CD8-positive, alpha-beta memory T cell (primary cell): ENCODE measurements at regions not wholly inside any gene's neighbourhood (a gene's known extent, or its start where the extent isn't known, plus 50 kb on each side); places are given as distances from the start of the nearest gene placed in this dataset.

Experiments used
- CTCF ChIA-PET: fragments of 350-600 bp; sonication (Branson Sonifier 250); formaldehyde crosslinking; loops from one replicate; lab custom pipeline; 2021; ENCODE audit warnings: antibody characterized with exemption; lab: Charles Lee
- POLR2A ChIA-PET: fragments of 350-600 bp; sonication (Branson Sonifier 250); formaldehyde crosslinking; loops from one replicate; lab custom pipeline; 2021; ENCODE audit warnings: antibody characterized with exemption; lab: Charles Lee
- DNase-seq, 5 donors: peaks; one replicate each; pipeline versions ENCODE4 v3.0.0 to v3.0.0-alpha.2; 2020 to 2022; ENCODE audit warnings: mixed read lengths in 1 of 5
- H3K27ac ChIP-seq: one replicate; pipeline ENCODE4 v1.7.0; 2013; ENCODE audit warnings: low read depth, mild to moderate bottlenecking, low read length, moderate library complexity
- H3K27me3 ChIP-seq: 2 replicates; pipeline ENCODE4 v1.7.0; 2013; ENCODE audit warnings: low read length, mild to moderate bottlenecking; ENCODE audit not compliant: insufficient read depth, poor library complexity, severe bottlenecking
- H3K36me3 ChIP-seq: 2 replicates; pipeline ENCODE4 v1.7.0; 2013; ENCODE audit warnings: mild to moderate bottlenecking, low read length, moderate library complexity; ENCODE audit not compliant: insufficient read depth
- H3K4me1 ChIP-seq: 2 replicates; pipeline ENCODE4 v1.7.0; 2013; ENCODE audit warnings: mild to moderate bottlenecking, low read length, moderate library complexity; ENCODE audit not compliant: insufficient read depth
- H3K4me3 ChIP-seq: 2 replicates; pipeline ENCODE4 v1.7.0; 2013; ENCODE audit warnings: mild to moderate bottlenecking, low read length
- H3K9me3 ChIP-seq: 2 replicates; pipeline ENCODE4 v1.7.0; 2013; ENCODE audit warnings: mild to moderate bottlenecking, low read length
- H3K27ac Mint-ChIP-seq, 8 donors: one replicate each; pipeline ENCODE4 v1.8.0; 2020 to 2021; ENCODE audit warnings: mixed read lengths in 8 of 8, mild to moderate bottlenecking in 6 of 8, inconsistent platforms in 3 of 8, moderate library complexity in 3 of 8
- H3K27me3 Mint-ChIP-seq, 2 donors: one replicate each; pipeline ENCODE4 v1.8.0; 2020 to 2021; ENCODE audit warnings: mixed read lengths in 2 of 2, mild to moderate bottlenecking in 1 of 2, moderate library complexity in 1 of 2
- H3K36me3 Mint-ChIP-seq, 3 donors: one replicate each; pipeline ENCODE4 v1.8.0; 2020 to 2021; ENCODE audit warnings: mixed read lengths in 3 of 3, inconsistent platforms in 1 of 3, mild to moderate bottlenecking in 1 of 3
- H3K4me1 Mint-ChIP-seq, 3 donors: one replicate each; pipeline ENCODE4 v1.8.0; 2020 to 2021; ENCODE audit warnings: mixed read lengths in 3 of 3, inconsistent platforms in 1 of 3, mild to moderate bottlenecking in 1 of 3
- H3K4me3 Mint-ChIP-seq, 7 donors: one replicate each; pipeline ENCODE4 v1.8.0; 2020 to 2021; ENCODE audit warnings: mixed read lengths in 7 of 7, mild to moderate bottlenecking in 6 of 7, moderate library complexity in 4 of 7, inconsistent platforms in 2 of 7
- H3K9me3 Mint-ChIP-seq, 5 donors: one replicate each; pipeline ENCODE4 v1.8.0; 2020 to 2022; ENCODE audit warnings: mixed read lengths in 5 of 5, mild to moderate bottlenecking in 3 of 5, moderate library complexity in 2 of 5, inconsistent platforms in 1 of 5

- Histone ChIP-seq H3K4me1 (no peaks in the 10 kb centered on the region), H3K4me3 (no peak overlapping the region), H3K27ac (no peak overlapping the region), H3K9me3 (no peaks in the 10 kb centered on the region), H3K36me3 (no peaks in the 10 kb centered on the region), H3K27me3 (no peaks in the 10 kb centered on the region)
- Mint-ChIP-seq H3K9me3 (peaks cover 2 to 5% (median 4%) of the 10 kb centered on the region in 5 donors), H3K27me3 (peaks cover 0 to 1% of the 10 kb centered on the region in 2 donors), H3K4me3 (no peak overlapping the region), H3K36me3 (no peaks in the 10 kb centered on the region), H3K4me1 (no peaks in the 10 kb centered on the region), H3K27ac (no peak overlapping the region)
- DNase-seq: no peak
- CTCF ChIA-PET: no interaction called here
- POLR2A ChIA-PET: no interaction called here
Observed at GRCh38 chr4:136581119-136581518, 951.2 kb downstream of the PCDH18 start.

GRCh38 chr4:136575146-136575545 is 957.1 kb downstream of the PCDH18 start:
- CTCF ChIA-PET: no interaction called here

GRCh38 chr4:136573460-136573859 is 958.8 kb downstream of the PCDH18 start:
- Mint-ChIP-seq H3K27me3 (peaks cover 0 to 1% of the 10 kb centered on the region in 2 donors), H3K9me3 (peaks cover 2 to 9% (median 5%) of the 10 kb centered on the region in 5 donors), H3K4me1 (peaks cover 0 to 6% (median 0%) of the 10 kb centered on the region in 3 donors), H3K36me3 (no peaks in the 10 kb centered on the region), H3K27ac (no peak overlapping the region), H3K4me3 (no peak overlapping the region)
- H3K27me3 ChIP-seq: no peaks in the 10 kb centered on the region
- DNase-seq: no peak
- no peak overlapping the region for H3K27ac ChIP-seq
- ChIA-PET CTCF (no interaction called here), POLR2A (no interaction called here)
- no peaks in the 10 kb centered on the region for H3K4me1 ChIP-seq
- H3K9me3 ChIP-seq: no peaks in the 10 kb centered on the region
- no peaks in the 10 kb centered on the region for H3K36me3 ChIP-seq
- no peak overlapping the region for H3K4me3 ChIP-seq

More at GRCh38 chr4:136575146-136575545, 957.1 kb downstream of the PCDH18 start:
- no peaks in the 10 kb centered on the region for H3K36me3 ChIP-seq
- no peaks in the 10 kb centered on the region for H3K27me3 ChIP-seq
- POLR2A ChIA-PET: no interaction called here
- no peak overlapping the region for H3K4me3 ChIP-seq
- no peaks in the 10 kb centered on the region for H3K4me1 ChIP-seq
- DNase-seq: no peak
- peaks cover 0 to 1% of the 10 kb centered on the region in 2 donors for H3K27me3 Mint-ChIP-seq
- peaks cover 2 to 9% (median 5%) of the 10 kb centered on the region in 5 donors for H3K9me3 Mint-ChIP-seq
- no peak overlapping the region for H3K4me3 Mint-ChIP-seq
- H3K27ac Mint-ChIP-seq: peak overlapping the region in 1 of 8 donors; percentile 2
- H3K4me1 Mint-ChIP-seq: peaks cover 0 to 6% (median 0%) of the 10 kb centered on the region in 3 donors
- no peak overlapping the region for H3K27ac ChIP-seq
- H3K36me3 Mint-ChIP-seq: no peaks in the 10 kb centered on the region
- H3K9me3 ChIP-seq: no peaks in the 10 kb centered on the region

- Histone ChIP-seq H3K4me1 (no peaks in the 10 kb centered on the region), H3K36me3 (no peaks in the 10 kb centered on the region), H3K27ac (no peak overlapping the region), H3K27me3 (no peaks in the 10 kb centered on the region), H3K4me3 (no peak overlapping the region), H3K9me3 (no peaks in the 10 kb centered on the region)
- Mint-ChIP-seq H3K27me3 (no peaks in the 10 kb centered on the region), H3K9me3 (peaks cover 2 to 7% (median 7%) of the 10 kb centered on the region in 5 donors), H3K4me1 (peaks cover 0 to 6% (median 0%) of the 10 kb centered on the region in 3 donors), H3K4me3 (peak overlapping the region in 3 of 7 donors; percentile 8 to 71 (median 62)), H3K27ac (peak overlapping the region in 1 of 8 donors; percentile 33), H3K36me3 (no peaks in the 10 kb centered on the region)
- ChIA-PET POLR2A (no interaction called here), CTCF (no interaction called here)
- DNase-seq: no peak
Observed at GRCh38 chr4:136571315-136571714, 961.0 kb downstream of the PCDH18 start.

GRCh38 chr4:136562834-136563233 is 969.5 kb downstream of the PCDH18 start:
- CTCF ChIA-PET: no interaction called here
- POLR2A ChIA-PET: no interaction called here
- no peak for DNase-seq
- H3K9me3 Mint-ChIP-seq: peaks cover 2 to 4% (median 3%) of the 10 kb centered on the region in 5 donors
- H3K36me3 ChIP-seq: no peaks in the 10 kb centered on the region
- no peaks in the 10 kb centered on the region for H3K27me3 ChIP-seq
- H3K36me3 Mint-ChIP-seq: no peaks in the 10 kb centered on the region
- H3K9me3 ChIP-seq: no peaks in the 10 kb centered on the region
- H3K27me3 Mint-ChIP-seq: no peaks in the 10 kb centered on the region
- no peaks in the 10 kb centered on the region for H3K4me1 ChIP-seq
- H3K4me3 Mint-ChIP-seq: no peak overlapping the region
- no peak overlapping the region for H3K27ac Mint-ChIP-seq
- no peak overlapping the region for H3K4me3 ChIP-seq
- no peak overlapping the region for H3K27ac ChIP-seq
- H3K4me1 Mint-ChIP-seq: no peaks in the 10 kb centered on the region

GRCh38 chr4:136558940-136559494 is 973.3 kb downstream of the PCDH18 start:
- Mint-ChIP-seq H3K4me1 (no peaks in the 10 kb centered on the region), H3K36me3 (no peaks in the 10 kb centered on the region), H3K4me3 (no peak overlapping the region), H3K27ac (no peak overlapping the region), H3K9me3 (peaks cover 0 to 12% (median 3%) of the 10 kb centered on the region in 5 donors), H3K27me3 (no peaks in the 10 kb centered on the region)
- no peaks in the 10 kb centered on the region for H3K4me1 ChIP-seq
- ChIA-PET CTCF (no interaction called here), POLR2A (no interaction called here)
- H3K4me3 ChIP-seq: no peak overlapping the region
- H3K27ac ChIP-seq: no peak overlapping the region
- H3K9me3 ChIP-seq: no peaks in the 10 kb centered on the region
- H3K36me3 ChIP-seq: no peaks in the 10 kb centered on the region
- H3K27me3 ChIP-seq: no peaks in the 10 kb centered on the region
- DNase-seq: no peak

- no peak for DNase-seq
- Histone ChIP-seq H3K36me3 (no peaks in the 10 kb centered on the region), H3K4me3 (no peak overlapping the region), H3K4me1 (no peaks in the 10 kb centered on the region), H3K27ac (no peak overlapping the region), H3K9me3 (no peaks in the 10 kb centered on the region), H3K27me3 (no peaks in the 10 kb centered on the region)
- no peaks in the 10 kb centered on the region for H3K4me1 Mint-ChIP-seq
- no peak overlapping the region for H3K27ac Mint-ChIP-seq
- no peaks in the 10 kb centered on the region for H3K36me3 Mint-ChIP-seq
- no peak overlapping the region for H3K4me3 Mint-ChIP-seq
- ChIA-PET POLR2A (no interaction called here), CTCF (no interaction called here)
- peaks cover 0 to 19% (median 4%) of the 10 kb centered on the region in 5 donors for H3K9me3 Mint-ChIP-seq
- H3K27me3 Mint-ChIP-seq: no peaks in the 10 kb centered on the region
Observed at GRCh38 chr4:136557396-136557795, 974.9 kb downstream of the PCDH18 start.

- Histone ChIP-seq H3K4me3 (no peak overlapping the region), H3K9me3 (no peaks in the 10 kb centered on the region), H3K27ac (no peak overlapping the region), H3K36me3 (no peaks in the 10 kb centered on the region), H3K4me1 (no peaks in the 10 kb centered on the region), H3K27me3 (no peaks in the 10 kb centered on the region)
- Mint-ChIP-seq H3K27ac (no peak overlapping the region), H3K36me3 (no peaks in the 10 kb centered on the region), H3K4me1 (no peaks in the 10 kb centered on the region), H3K4me3 (no peak overlapping the region), H3K27me3 (no peaks in the 10 kb centered on the region), H3K9me3 (peaks cover 0 to 19% (median 3%) of the 10 kb centered on the region in 5 donors)
- ChIA-PET CTCF (no interaction called here), POLR2A (no interaction called here)
- no peak for DNase-seq
Observed at GRCh38 chr4:136554033-136554432, 978.3 kb downstream of the PCDH18 start.
